Prostate gland (tissue), 2 donors: ENCODE measurements at regions not wholly inside any gene's neighbourhood (a gene's known extent, or its start where the extent isn't known, plus 50 kb on each side); places are given as distances from the start of the nearest gene placed in this dataset.

ENCODE experiments used
- DNase-seq: peaks from one replicate; pipeline ENCODE4 v3.0.0-alpha.2; 2019; ENCODE audit warnings: low spot score
- H3K27ac ChIP-seq, 2 donors: fragments of 200-600 bp; sonication (generic); 2 replicates each; pipeline ENCODE4 v1.5.1; 2017 to 2019
- H3K27me3 ChIP-seq: fragments of 200-600 bp; sonication (generic); replicated peaks from 2 replicates; pipeline ENCODE4 v1.5.1; 2019; ENCODE audit not compliant: insufficient read depth
- H3K36me3 ChIP-seq, 2 donors: fragments of 200-600 bp; sonication (generic); 1 replicate in 1 of 2; 2 replicates in 1 of 2; pipeline versions ENCODE4 v1.5.1 to v1.8.1; 2017 to 2019
- H3K4me1 ChIP-seq: fragments of 200-600 bp; sonication (generic); replicated peaks from 2 replicates; pipeline ENCODE4 v1.5.1; 2019
- H3K4me3 ChIP-seq, 2 donors: fragments of 200-600 bp; sonication (generic); 2 replicates each; pipeline ENCODE4 v1.5.1; 2017 to 2019
- H3K9me3 ChIP-seq: fragments of 200-600 bp; sonication (generic); 2 replicates; pipeline ENCODE4 v1.5.1; 2017
- CTCF ChIP-seq, 4 experiments: fragments of 200-600 bp in 2 of 4; fragments of 450-650 bp in 2 of 4; sonication (generic) in 2 of 4; IDR thresholded peaks; 1 replicate in 3 of 4; 2 replicates in 1 of 4; pipeline ENCODE4 v1.5.1; 2016 to 2019; ENCODE audit warnings: antibody characterized with exemption in 4 of 4, mild to moderate bottlenecking in 2 of 4, moderate library complexity in 2 of 4
- POLR2A ChIP-seq: fragments of 450-650 bp; IDR thresholded peaks from one replicate; pipeline ENCODE4 v1.6.1; 2016; ENCODE audit warnings: antibody characterized with exemption, mild to moderate bottlenecking
- POLR2AphosphoS5 ChIP-seq: sonication (generic); formaldehyde crosslinking; IDR thresholded peaks from one replicate; pipeline ENCODE4 v1.6.1; 2017; ENCODE audit warnings: antibody characterized with exemption
- WGBS: methylation state at CpG from one replicate; pipeline ENCODE4 v1.1.5; 2018; 5-methylcytosine and 5-hydroxymethylcytosine counted together
- intact Hi-C: fragments of 100-400 bp; cut with DNase I; formaldehyde crosslinking; loops from one replicate; pipeline ENCODE4 v1.14.2; 2022

- intact Hi-C loops, result no loop called here
- no peaks in the 10 kb centered on the region for H3K27me3 ChIP-seq
- WGBS, result 94% methylated on average over 1 of the region's 1 CpG
- no peaks in the 10 kb centered on the region for H3K4me1 ChIP-seq
- H3K36me3 ChIP-seq, result no peaks in the 10 kb centered on the region
- DNase-seq, result no peak
- H3K4me3 ChIP-seq, result no peak overlapping the region
- TF ChIP-seq CTCF (IDR thresholded peaks at IDR 0.05) (no peak), POLR2A (no peak), POLR2AphosphoS5 (no peak)
- H3K9me3 ChIP-seq, result no peaks in the 10 kb centered on the region
- no peak overlapping the region for H3K27ac ChIP-seq
Measured at GRCh38 chr9:107144475-107144874, 138.6 kb upstream of the RAD23B start.

- H3K36me3 ChIP-seq, result no peaks in the 10 kb centered on the region
- intact Hi-C loops, result no loop called here
- no peaks in the 10 kb centered on the region for H3K27me3 ChIP-seq
- TF ChIP-seq POLR2AphosphoS5, result no peak
- no peak for TF ChIP-seq POLR2A
- no peak for TF ChIP-seq CTCF (IDR thresholded peaks at IDR 0.05)
- no peak overlapping the region for H3K27ac ChIP-seq
- no peaks in the 10 kb centered on the region for H3K9me3 ChIP-seq
- no peaks in the 10 kb centered on the region for H3K4me1 ChIP-seq
- 74% methylated on average over 2 of the region's 2 CpGs for WGBS
- H3K4me3 ChIP-seq, result no peak overlapping the region
- no peak for DNase-seq
Measured at GRCh38 chr9:107147134-107147533, 135.9 kb upstream of the RAD23B start.

- H3K4me3 ChIP-seq, result no peak overlapping the region
- H3K27ac ChIP-seq, result no peak overlapping the region
- H3K27me3 ChIP-seq, result no peaks in the 10 kb centered on the region
- intact Hi-C loops, result no loop called here
- WGBS, result 79% methylated on average over 2 of the region's 2 CpGs
- no peaks in the 10 kb centered on the region for H3K9me3 ChIP-seq
- TF ChIP-seq POLR2AphosphoS5, result no peak
- TF ChIP-seq CTCF (IDR thresholded peaks at IDR 0.05), result no peak
- no peak for TF ChIP-seq POLR2A
- H3K36me3 ChIP-seq, result no peaks in the 10 kb centered on the region
- DNase-seq, result no peak
- no peaks in the 10 kb centered on the region for H3K4me1 ChIP-seq
Measured at GRCh38 chr9:107148216-107148615, 134.9 kb upstream of the RAD23B start.

- intact Hi-C loops, result no loop called here
- Histone ChIP-seq H3K27me3 (no peaks in the 10 kb centered on the region), H3K36me3 (no peaks in the 10 kb centered on the region), H3K4me1 (no peaks in the 10 kb centered on the region), H3K9me3 (no peaks in the 10 kb centered on the region), H3K4me3 (no peak overlapping the region), H3K27ac (no peak overlapping the region)
- TF ChIP-seq POLR2A (no peak), CTCF (IDR thresholded peaks at IDR 0.05) (no peak), POLR2AphosphoS5 (no peak)
- no peak for DNase-seq
- 86% methylated on average over 2 of the region's 2 CpGs for WGBS
Measured at GRCh38 chr9:107149756-107150155, 133.3 kb upstream of the RAD23B start.

- no peak overlapping the region for H3K27ac ChIP-seq
- H3K36me3 ChIP-seq, result no peaks in the 10 kb centered on the region
- H3K4me3 ChIP-seq, result no peak overlapping the region
- no peaks in the 10 kb centered on the region for H3K4me1 ChIP-seq
- intact Hi-C loops, result no loop called here
- no peaks in the 10 kb centered on the region for H3K27me3 ChIP-seq
- no peak for DNase-seq
- TF ChIP-seq POLR2AphosphoS5 (no peak), POLR2A (no peak)
- 87% methylated on average over 3 of the region's 3 CpGs for WGBS
- no peaks in the 10 kb centered on the region for H3K9me3 ChIP-seq
Measured at GRCh38 chr9:107153336-107153735, 129.7 kb upstream of the RAD23B start.
